ENCODE measurements at regions not wholly inside any gene's neighbourhood (a gene's known extent, or its start where the extent isn't known, plus 50 kb on each side); places are given as distances from the start of the nearest gene placed in this dataset.

GRCh38 chr2:168392797-168393196, 63.3 kb upstream of the CERS6 start:
- no peak overlapping the region for H2AK5ac ChIP-seq (ENCODE audit: low read length, severe bottlenecking)
- no peak overlapping the region for H3K4ac ChIP-seq (ENCODE audit: low read depth in 1 of 2, low read length in 2 of 2)
- no peaks in the 10 kb centered on the region for H3K27me3 ChIP-seq (ENCODE audit: control insufficient read depth in 1 of 2, insufficient read depth in 1 of 2, low read length in 2 of 2)
- no peak overlapping the region for H4K91ac ChIP-seq (ENCODE audit: low read length)
- no peak overlapping the region for H4K8ac ChIP-seq (ENCODE audit: low read length)
- H3K14ac ChIP-seq (ENCODE audit: low read length in 2 of 2) = no peak overlapping the region
- H2BK5ac ChIP-seq (ENCODE audit: low read depth, low read length, poor library complexity, severe bottlenecking) = no peak overlapping the region
- no peak overlapping the region for H2BK12ac ChIP-seq (ENCODE audit: low read length in 2 of 2)
- H3K79me1 ChIP-seq (replicated peaks; ENCODE audit: low read length, poor library complexity, severe bottlenecking) = no peaks in the 10 kb centered on the region
- no peak for DNase-seq
- no peaks in the 10 kb centered on the region for H3K4me1 ChIP-seq (ENCODE audit: control insufficient read depth, insufficient read depth, low read depth, low read length)
- no peak overlapping the region for H2BK120ac ChIP-seq (ENCODE audit: low read depth, low read length)
- H2BK15ac ChIP-seq (ENCODE audit: low read depth, poor library complexity, severe bottlenecking) = no peak overlapping the region
- H3K27ac ChIP-seq (ENCODE audit: low read length, poor library complexity, severe bottlenecking) = no peak overlapping the region
- H3K4me3 ChIP-seq (ENCODE audit: insufficient read depth in 1 of 2, low read depth in 1 of 2, low read length in 2 of 2) = no peak overlapping the region
- 96% methylated on average over 1 of the region's 4 CpGs for WGBS
- no peak overlapping the region for H3K23ac ChIP-seq (ENCODE audit: low read length in 2 of 2)
- no peak overlapping the region for H3K4me2 ChIP-seq (ENCODE audit: low read length, poor library complexity, severe bottlenecking)
- H3K18ac ChIP-seq (ENCODE audit: low read depth in 1 of 2, low read length in 2 of 2) = no peak overlapping the region
- no peak overlapping the region for H3K9ac ChIP-seq (ENCODE audit: low read length)
- H3K9me3 ChIP-seq (ENCODE audit: control insufficient read depth, low read length) = no peaks in the 10 kb centered on the region
- H3K36me3 ChIP-seq (ENCODE audit: control insufficient read depth in 1 of 2, insufficient read depth in 2 of 2, low read depth in 1 of 2, low read length in 2 of 2) = no peaks in the 10 kb centered on the region
- H2AFZ ChIP-seq (ENCODE audit: low read depth, low read length) = no peak overlapping the region

- Histone ChIP-seq H4K8ac (ENCODE audit: low read length) (no peak overlapping the region), H2BK120ac (ENCODE audit: low read depth, low read length) (no peak overlapping the region), H3K9me3 (ENCODE audit: control insufficient read depth, low read length) (no peaks in the 10 kb centered on the region), H3K9ac (ENCODE audit: low read length) (no peak overlapping the region), H2BK12ac (ENCODE audit: low read length in 2 of 2) (no peak overlapping the region), H4K91ac (ENCODE audit: low read length) (no peak overlapping the region), H3K18ac (ENCODE audit: low read depth in 1 of 2, low read length in 2 of 2) (no peak overlapping the region), H3K27ac (ENCODE audit: low read length, poor library complexity, severe bottlenecking) (no peak overlapping the region), H3K4me3 (ENCODE audit: insufficient read depth in 1 of 2, low read depth in 1 of 2, low read length in 2 of 2) (no peak overlapping the region), H3K4me2 (ENCODE audit: low read length, poor library complexity, severe bottlenecking) (no peak overlapping the region), H2BK5ac (ENCODE audit: low read depth, low read length, poor library complexity, severe bottlenecking) (no peak overlapping the region), H3K79me1 (replicated peaks; ENCODE audit: low read length, poor library complexity, severe bottlenecking) (no peaks in the 10 kb centered on the region), H2BK15ac (ENCODE audit: low read depth, poor library complexity, severe bottlenecking) (no peak overlapping the region), H2AFZ (ENCODE audit: low read depth, low read length) (no peak overlapping the region), H2AK5ac (ENCODE audit: low read length, severe bottlenecking) (no peak overlapping the region), H3K4ac (ENCODE audit: low read depth in 1 of 2, low read length in 2 of 2) (no peak overlapping the region), H3K14ac (ENCODE audit: low read length in 2 of 2) (no peak overlapping the region), H3K36me3 (ENCODE audit: control insufficient read depth in 1 of 2, insufficient read depth in 2 of 2, low read depth in 1 of 2, low read length in 2 of 2) (no peaks in the 10 kb centered on the region), H3K27me3 (ENCODE audit: control insufficient read depth in 1 of 2, insufficient read depth in 1 of 2, low read length in 2 of 2) (no peaks in the 10 kb centered on the region), H3K23ac (ENCODE audit: low read length in 2 of 2) (no peak overlapping the region), H3K4me1 (ENCODE audit: control insufficient read depth, insufficient read depth, low read depth, low read length) (no peaks in the 10 kb centered on the region)
- DNase-seq = no peak
These were observed 61.8 kb upstream of the CERS6 start for GRCh38 chr2:168394262-168394661.

- H3K18ac ChIP-seq (ENCODE audit: low read depth in 1 of 2, low read length in 2 of 2) = no peak overlapping the region
- 86% methylated on average over 2 of the region's 2 CpGs for WGBS
These were observed 59.9 kb upstream of the CERS6 start for GRCh38 chr2:168396131-168396530.

GRCh38 chr2:168397629-168398028, 58.4 kb upstream of the CERS6 start:
- DNase-seq = no peak
- no peak overlapping the region for H3K27ac ChIP-seq (ENCODE audit: low read length, poor library complexity, severe bottlenecking)
- H3K9ac ChIP-seq (ENCODE audit: low read length) = no peak overlapping the region
- H2BK12ac ChIP-seq (ENCODE audit: low read length in 2 of 2) = no peak overlapping the region
- H3K4ac ChIP-seq (ENCODE audit: low read depth in 1 of 2, low read length in 2 of 2) = no peak overlapping the region
- no peak overlapping the region for H3K18ac ChIP-seq (ENCODE audit: low read depth in 1 of 2, low read length in 2 of 2)
- no peak overlapping the region for H3K23ac ChIP-seq (ENCODE audit: low read length in 2 of 2)
- no peak overlapping the region for H3K4me3 ChIP-seq (ENCODE audit: insufficient read depth in 1 of 2, low read depth in 1 of 2, low read length in 2 of 2)
- no peaks in the 10 kb centered on the region for H3K27me3 ChIP-seq (ENCODE audit: control insufficient read depth in 1 of 2, insufficient read depth in 1 of 2, low read length in 2 of 2)
- H4K8ac ChIP-seq (ENCODE audit: low read length) = no peak overlapping the region
- H2BK5ac ChIP-seq (ENCODE audit: low read depth, low read length, poor library complexity, severe bottlenecking) = no peak overlapping the region
- WGBS = 88% methylated on average over 1 of the region's 2 CpGs
- no peak overlapping the region for H2BK120ac ChIP-seq (ENCODE audit: low read depth, low read length)
- no peak overlapping the region for H3K4me2 ChIP-seq (ENCODE audit: low read length, poor library complexity, severe bottlenecking)
- H2AK5ac ChIP-seq (ENCODE audit: low read length, severe bottlenecking) = no peak overlapping the region
- no peaks in the 10 kb centered on the region for H3K79me1 ChIP-seq (replicated peaks; ENCODE audit: low read length, poor library complexity, severe bottlenecking)
- no peak overlapping the region for H2AFZ ChIP-seq (ENCODE audit: low read depth, low read length)
- H2BK15ac ChIP-seq (ENCODE audit: low read depth, poor library complexity, severe bottlenecking) = no peak overlapping the region
- no peaks in the 10 kb centered on the region for H3K9me3 ChIP-seq (ENCODE audit: control insufficient read depth, low read length)
- H3K36me3 ChIP-seq (ENCODE audit: control insufficient read depth in 1 of 2, insufficient read depth in 2 of 2, low read depth in 1 of 2, low read length in 2 of 2) = no peaks in the 10 kb centered on the region
- H3K4me1 ChIP-seq (ENCODE audit: control insufficient read depth, insufficient read depth, low read depth, low read length) = peaks cover 1% of the 10 kb centered on the region
- no peak overlapping the region for H3K14ac ChIP-seq (ENCODE audit: low read length in 2 of 2)
- H4K91ac ChIP-seq (ENCODE audit: low read length) = no peak overlapping the region

More at GRCh38 chr2:168396131-168396530, 59.9 kb upstream of the CERS6 start:
- DNase-seq = no peak
- no peak overlapping the region for H3K23ac ChIP-seq (ENCODE audit: low read length in 2 of 2)
- H2BK5ac ChIP-seq (ENCODE audit: low read depth, low read length, poor library complexity, severe bottlenecking) = no peak overlapping the region
- no peaks in the 10 kb centered on the region for H3K27me3 ChIP-seq (ENCODE audit: control insufficient read depth in 1 of 2, insufficient read depth in 1 of 2, low read length in 2 of 2)
- no peak overlapping the region for H3K4me3 ChIP-seq (ENCODE audit: insufficient read depth in 1 of 2, low read depth in 1 of 2, low read length in 2 of 2)
- no peak overlapping the region for H2BK120ac ChIP-seq (ENCODE audit: low read depth, low read length)
- H3K27ac ChIP-seq (ENCODE audit: low read length, poor library complexity, severe bottlenecking) = no peak overlapping the region
- H3K4me2 ChIP-seq (ENCODE audit: low read length, poor library complexity, severe bottlenecking) = no peak overlapping the region
- no peak overlapping the region for H4K91ac ChIP-seq (ENCODE audit: low read length)
- H3K79me1 ChIP-seq (replicated peaks; ENCODE audit: low read length, poor library complexity, severe bottlenecking) = no peaks in the 10 kb centered on the region
- no peak overlapping the region for H2BK12ac ChIP-seq (ENCODE audit: low read length in 2 of 2)
- H3K4ac ChIP-seq (ENCODE audit: low read depth in 1 of 2, low read length in 2 of 2) = no peak overlapping the region
- no peaks in the 10 kb centered on the region for H3K9me3 ChIP-seq (ENCODE audit: control insufficient read depth, low read length)
- no peak overlapping the region for H3K9ac ChIP-seq (ENCODE audit: low read length)
- no peaks in the 10 kb centered on the region for H3K36me3 ChIP-seq (ENCODE audit: control insufficient read depth in 1 of 2, insufficient read depth in 2 of 2, low read depth in 1 of 2, low read length in 2 of 2)
- peaks cover under 1% of the 10 kb centered on the region for H3K4me1 ChIP-seq (ENCODE audit: control insufficient read depth, insufficient read depth, low read depth, low read length)
- no peak overlapping the region for H4K8ac ChIP-seq (ENCODE audit: low read length)
- no peak overlapping the region for H3K14ac ChIP-seq (ENCODE audit: low read length in 2 of 2)
- no peak overlapping the region for H2BK15ac ChIP-seq (ENCODE audit: low read depth, poor library complexity, severe bottlenecking)
- H2AK5ac ChIP-seq (ENCODE audit: low read length, severe bottlenecking) = no peak overlapping the region
- H2AFZ ChIP-seq (ENCODE audit: low read depth, low read length) = no peak overlapping the region
